ENCODE measurements at regions not wholly inside any gene's neighbourhood (a gene's known extent, or its start where the extent isn't known, plus 50 kb on each side); places are given as distances from the start of the nearest gene placed in this dataset.

- Histone ChIP-seq H3K4me2 (no peak overlapping the region), H3K9me3 (no peaks in the 10 kb centered on the region), H3F3A (replicated peaks; ENCODE audit: insufficient read depth) (no peaks in the 10 kb centered on the region), H3K27me3 (ENCODE audit: insufficient read depth) (no peaks in the 10 kb centered on the region), H4K20me1 (ENCODE audit: insufficient read depth) (no peaks in the 10 kb centered on the region), H3K4me3 (ENCODE audit: low read depth in 2 of 2, low read length in 1 of 2) (no peak overlapping the region), H3K27ac (ENCODE audit: low read depth in 2 of 2, low read length in 1 of 2) (no peak overlapping the region), H3K9ac (no peak overlapping the region), H3K79me2 (ENCODE audit: insufficient read depth) (no peaks in the 10 kb centered on the region), H3K4me1 (ENCODE audit: control insufficient read depth in 1 of 2, insufficient read depth in 2 of 2, low read depth in 1 of 2, low read length in 1 of 2) (no peaks in the 10 kb centered on the region), H3K36me3 (replicated peaks in 1 of 2; ENCODE audit: control insufficient read depth in 1 of 2, insufficient read depth in 2 of 2, low read length in 1 of 2) (no peaks in the 10 kb centered on the region), H2AFZ (ENCODE audit: low read depth) (no peak overlapping the region), H3K9me2 (no peaks in the 10 kb centered on the region)
- TF ChIP-seq NRF1 (IDR thresholded peaks at IDR 0.05; ENCODE audit: low read depth, low read length) (no peak), RFX5 (IDR thresholded peaks at IDR 0.05; ENCODE audit: low read length) (no peak), GABPA (IDR thresholded peaks at IDR 0.05; ENCODE audit: low read depth) (no peak), YY1 (IDR thresholded peaks at IDR 0.05; ENCODE audit: low read depth) (no peak), EZH2phosphoT487 (IDR thresholded peaks at IDR 0.05; ENCODE audit: borderline replicate concordance, low read depth) (no peak), TEAD4 (IDR thresholded peaks at IDR 0.05; ENCODE audit: borderline replicate concordance, insufficient read depth) (no peak), CHD2 (IDR thresholded peaks at IDR 0.05; ENCODE audit: low read length, partially characterized antibody) (no peak)
- TF ChIP-seq, protein P1, sequence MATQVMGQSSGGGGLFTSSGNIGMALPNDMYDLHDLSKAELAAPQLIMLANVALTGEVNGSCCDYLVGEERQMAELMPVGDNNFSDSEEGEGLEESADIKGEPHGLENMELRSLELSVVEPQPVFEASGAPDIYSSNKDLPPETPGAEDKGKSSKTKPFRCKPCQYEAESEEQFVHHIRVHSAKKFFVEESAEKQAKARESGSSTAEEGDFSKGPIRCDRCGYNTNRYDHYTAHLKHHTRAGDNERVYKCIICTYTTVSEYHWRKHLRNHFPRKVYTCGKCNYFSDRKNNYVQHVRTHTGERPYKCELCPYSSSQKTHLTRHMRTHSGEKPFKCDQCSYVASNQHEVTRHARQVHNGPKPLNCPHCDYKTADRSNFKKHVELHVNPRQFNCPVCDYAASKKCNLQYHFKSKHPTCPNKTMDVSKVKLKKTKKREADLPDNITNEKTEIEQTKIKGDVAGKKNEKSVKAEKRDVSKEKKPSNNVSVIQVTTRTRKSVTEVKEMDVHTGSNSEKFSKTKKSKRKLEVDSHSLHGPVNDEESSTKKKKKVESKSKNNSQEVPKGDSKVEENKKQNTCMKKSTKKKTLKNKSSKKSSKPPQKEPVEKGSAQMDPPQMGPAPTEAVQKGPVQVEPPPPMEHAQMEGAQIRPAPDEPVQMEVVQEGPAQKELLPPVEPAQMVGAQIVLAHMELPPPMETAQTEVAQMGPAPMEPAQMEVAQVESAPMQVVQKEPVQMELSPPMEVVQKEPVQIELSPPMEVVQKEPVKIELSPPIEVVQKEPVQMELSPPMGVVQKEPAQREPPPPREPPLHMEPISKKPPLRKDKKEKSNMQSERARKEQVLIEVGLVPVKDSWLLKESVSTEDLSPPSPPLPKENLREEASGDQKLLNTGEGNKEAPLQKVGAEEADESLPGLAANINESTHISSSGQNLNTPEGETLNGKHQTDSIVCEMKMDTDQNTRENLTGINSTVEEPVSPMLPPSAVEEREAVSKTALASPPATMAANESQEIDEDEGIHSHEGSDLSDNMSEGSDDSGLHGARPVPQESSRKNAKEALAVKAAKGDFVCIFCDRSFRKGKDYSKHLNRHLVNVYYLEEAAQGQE (IDR thresholded peaks at IDR 0.05; ENCODE audit: low read depth, low read length): no peak
- TF ChIP-seq, protein P2, sequence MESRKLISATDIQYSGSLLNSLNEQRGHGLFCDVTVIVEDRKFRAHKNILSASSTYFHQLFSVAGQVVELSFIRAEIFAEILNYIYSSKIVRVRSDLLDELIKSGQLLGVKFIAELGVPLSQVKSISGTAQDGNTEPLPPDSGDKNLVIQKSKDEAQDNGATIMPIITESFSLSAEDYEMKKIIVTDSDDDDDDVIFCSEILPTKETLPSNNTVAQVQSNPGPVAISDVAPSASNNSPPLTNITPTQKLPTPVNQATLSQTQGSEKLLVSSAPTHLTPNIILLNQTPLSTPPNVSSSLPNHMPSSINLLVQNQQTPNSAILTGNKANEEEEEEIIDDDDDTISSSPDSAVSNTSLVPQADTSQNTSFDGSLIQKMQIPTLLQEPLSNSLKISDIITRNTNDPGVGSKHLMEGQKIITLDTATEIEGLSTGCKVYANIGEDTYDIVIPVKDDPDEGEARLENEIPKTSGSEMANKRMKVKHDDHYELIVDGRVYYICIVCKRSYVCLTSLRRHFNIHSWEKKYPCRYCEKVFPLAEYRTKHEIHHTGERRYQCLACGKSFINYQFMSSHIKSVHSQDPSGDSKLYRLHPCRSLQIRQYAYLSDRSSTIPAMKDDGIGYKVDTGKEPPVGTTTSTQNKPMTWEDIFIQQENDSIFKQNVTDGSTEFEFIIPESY (IDR thresholded peaks at IDR 0.05; ENCODE audit: borderline replicate concordance, low read depth): no peak
- 90% methylated on average over 1 of the region's 1 CpG for WGBS (ENCODE audit: low lambda C conversion rate)
- ChIA-PET CTCF (no interaction called here), POLR2A (no interaction called here)
- DNase-seq: no peak
Measured at GRCh38 chr10:31140716-31141115, 109.1 kb upstream of the ZNF438 start.

DNA sequence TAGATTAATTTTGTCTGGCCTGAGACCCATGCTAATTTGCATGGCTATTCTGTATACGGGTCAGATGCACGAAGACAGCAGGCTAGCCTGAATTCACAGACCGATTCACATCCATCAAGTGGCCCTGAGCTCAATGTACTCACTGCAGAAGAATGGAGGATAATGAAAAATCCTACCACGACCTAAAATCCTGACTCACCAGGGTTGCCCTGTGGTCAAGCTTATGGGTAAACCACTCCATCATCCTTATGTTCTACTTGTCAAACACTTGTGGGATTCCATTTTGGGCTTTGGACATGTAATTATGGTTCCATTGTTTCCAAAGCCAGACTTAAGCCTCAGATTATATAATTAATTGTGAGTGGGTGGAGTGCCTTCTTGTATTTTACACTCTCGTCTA, 110.4 kb upstream of the ZNF438 start:
- H3F3A ChIP-seq (replicated peaks; ENCODE audit: insufficient read depth): peaks cover 2% of the 10 kb centered on the region
- peak overlapping the region in 1 of 2 experiments; percentile 62; a peak in 2 of 4 replicates for H3K27ac ChIP-seq (ENCODE audit: low read depth in 2 of 2, low read length in 1 of 2)
- no peaks in the 10 kb centered on the region for H3K9me2 ChIP-seq
- no peak overlapping the region for H3K4me2 ChIP-seq
- H3K36me3 ChIP-seq (replicated peaks in 1 of 2; ENCODE audit: control insufficient read depth in 1 of 2, insufficient read depth in 2 of 2, low read length in 1 of 2): no peaks in the 10 kb centered on the region
- H3K9ac ChIP-seq: no peak overlapping the region
- peaks cover 0 to 8% of the 10 kb centered on the region in 2 experiments; a peak in 2 of 4 replicates for H3K4me1 ChIP-seq (ENCODE audit: control insufficient read depth in 1 of 2, insufficient read depth in 2 of 2, low read depth in 1 of 2, low read length in 1 of 2)
- no peak overlapping the region for H3K4me3 ChIP-seq (ENCODE audit: low read depth in 2 of 2, low read length in 1 of 2)
- H3K79me2 ChIP-seq (ENCODE audit: insufficient read depth): no peaks in the 10 kb centered on the region
- POLR2A ChIA-PET: no interaction called here
- no peaks in the 10 kb centered on the region for H4K20me1 ChIP-seq (ENCODE audit: insufficient read depth)
- no peak overlapping the region for H2AFZ ChIP-seq (ENCODE audit: low read depth)
- 71% methylated on average over 5 of the region's 5 CpGs for WGBS (ENCODE audit: low lambda C conversion rate)
- CTCF ChIA-PET: no interaction called here
- H3K9me3 ChIP-seq: no peaks in the 10 kb centered on the region
- no peak for DNase-seq
- H3K27me3 ChIP-seq (ENCODE audit: insufficient read depth): no peaks in the 10 kb centered on the region
- TF ChIP-seq FOXM1 (IDR thresholded peaks at IDR 0.05; ENCODE audit: low read depth) (no peak), YY1 (IDR thresholded peaks at IDR 0.05; ENCODE audit: low read depth) (no peak), NFIC (IDR thresholded peaks at IDR 0.05; ENCODE audit: borderline replicate concordance) (no peak), MEF2A (IDR thresholded peaks at IDR 0.05; ENCODE audit: borderline replicate concordance, low read depth) (no peak), SMC3 (IDR thresholded peaks at IDR 0.05; ENCODE audit: low read depth, low read length) (no peak), CHD2 (IDR thresholded peaks at IDR 0.05; ENCODE audit: low read length, partially characterized antibody) (no peak), TEAD4 (IDR thresholded peaks at IDR 0.05; ENCODE audit: borderline replicate concordance, insufficient read depth) (no peak), USF2 (IDR thresholded peaks at IDR 0.05; ENCODE audit: borderline replicate concordance, low read depth, low read length) (no peak), PBX3 (IDR thresholded peaks at IDR 0.05) (peak; percentile 88), SIN3A (IDR thresholded peaks at IDR 0.05; ENCODE audit: borderline replicate concordance, low read depth, low read length) (no peak), JUND (IDR thresholded peaks at IDR 0.05) (peak; percentile 67; the same call in 1 of the 2 replicates), RXRA (IDR thresholded peaks at IDR 0.05; ENCODE audit: borderline replicate concordance, low read depth) (peak; percentile 82), TAF1 (IDR thresholded peaks at IDR 0.05; ENCODE audit: borderline replicate concordance, low read depth, low read length) (no peak), GABPA (IDR thresholded peaks at IDR 0.05; ENCODE audit: low read depth) (no peak)
- TF ChIP-seq, protein P3, sequence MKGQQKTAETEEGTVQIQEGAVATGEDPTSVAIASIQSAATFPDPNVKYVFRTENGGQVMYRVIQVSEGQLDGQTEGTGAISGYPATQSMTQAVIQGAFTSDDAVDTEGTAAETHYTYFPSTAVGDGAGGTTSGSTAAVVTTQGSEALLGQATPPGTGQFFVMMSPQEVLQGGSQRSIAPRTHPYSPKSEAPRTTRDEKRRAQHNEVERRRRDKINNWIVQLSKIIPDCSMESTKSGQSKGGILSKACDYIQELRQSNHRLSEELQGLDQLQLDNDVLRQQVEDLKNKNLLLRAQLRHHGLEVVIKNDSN (IDR thresholded peaks at IDR 0.05; ENCODE audit: borderline replicate concordance, low read depth): no peak
